ENCODE measurements at regions not wholly inside any gene's neighbourhood (a gene's known extent, or its start where the extent isn't known, plus 50 kb on each side); places are given as distances from the start of the nearest gene placed in this dataset.
"Not testable (repeated sequence)": the region's sequence is repeated elsewhere in the genome, so short reads cannot be mapped to it uniquely, and the experiment has no call there.

- Histone ChIP-seq H3K4me3 (no peak overlapping the region), H3K9me3 (replicated peaks) (0 out of 2 replicates have a peak, but pooled peaks cover 9% of the 10 kb centered on the region), H3K27me3 (replicated peaks) (no peaks in the 10 kb centered on the region), H3K36me3 (no peaks in the 10 kb centered on the region), H3K27ac (no peak overlapping the region), H3K4me1 (replicated peaks) (no peaks in the 10 kb centered on the region)
- no peak for DNase-seq (ENCODE audit: low read depth in 1 of 2, low spot score in 2 of 2)
Measured at GRCh38 chr18:38751898-38752297, 1186.3 kb upstream of the CELF4 start.

GRCh38 chr18:38751211-38751610 is 1185.6 kb upstream of the CELF4 start:
- H3K36me3 ChIP-seq, result no peaks in the 10 kb centered on the region
- DNase-seq (ENCODE audit: low read depth in 1 of 2, low spot score in 2 of 2), result no peak
- H3K4me3 ChIP-seq, result no peak overlapping the region
- H3K27ac ChIP-seq, result no peak overlapping the region
- H3K9me3 ChIP-seq (replicated peaks), result 0 out of 2 replicates have a peak, but pooled peaks cover 9% of the 10 kb centered on the region
- no peaks in the 10 kb centered on the region for H3K4me1 ChIP-seq (replicated peaks)
- no peaks in the 10 kb centered on the region for H3K27me3 ChIP-seq (replicated peaks)

- no peak for DNase-seq (ENCODE audit: low read depth in 1 of 2, low spot score in 2 of 2)
- Histone ChIP-seq H3K36me3 (no peaks in the 10 kb centered on the region), H3K4me1 (replicated peaks) (no peaks in the 10 kb centered on the region), H3K27me3 (replicated peaks) (no peaks in the 10 kb centered on the region), H3K4me3 (no peak overlapping the region), H3K27ac (no peak overlapping the region), H3K9me3 (replicated peaks) (0 out of 2 replicates have a peak, but pooled peaks cover 9% of the 10 kb centered on the region)
Measured at GRCh38 chr18:38750751-38751150, 1185.2 kb upstream of the CELF4 start.

- Histone ChIP-seq H3K9me3 (replicated peaks) (0 out of 2 replicates have a peak, but pooled peaks cover 2% of the 10 kb centered on the region), H3K27me3 (replicated peaks) (no peaks in the 10 kb centered on the region), H3K4me3 (no peak overlapping the region), H3K4me1 (replicated peaks) (no peaks in the 10 kb centered on the region), H3K36me3 (no peaks in the 10 kb centered on the region), H3K27ac (no peak overlapping the region)
- no peak for DNase-seq (ENCODE audit: low read depth in 1 of 2, low spot score in 2 of 2)
Measured at GRCh38 chr18:38747153-38747552, 1181.6 kb upstream of the CELF4 start.

- DNase-seq (ENCODE audit: low read depth in 1 of 2, low spot score in 2 of 2); H3K27ac ChIP-seq; H3K9me3 ChIP-seq (replicated peaks): not testable (repeated sequence)
Measured at GRCh38 chr18:38720181-38720580, 1154.6 kb upstream of the CELF4 start.

GRCh38 chr18:38718365-38718901 is 1152.8 kb upstream of the CELF4 start:
- Histone ChIP-seq H3K27me3 (replicated peaks) (no peaks in the 10 kb centered on the region), H3K9me3 (replicated peaks) (0 out of 2 replicates have a peak, but pooled peaks cover 3% of the 10 kb centered on the region), H3K4me3 (no peak overlapping the region), H3K36me3 (no peaks in the 10 kb centered on the region), H3K27ac (no peak overlapping the region), H3K4me1 (replicated peaks) (no peaks in the 10 kb centered on the region)
- no peak for DNase-seq (ENCODE audit: low read depth in 1 of 2, low spot score in 2 of 2)

More at GRCh38 chr18:38720181-38720580, 1154.6 kb upstream of the CELF4 start:
- H3K4me3 ChIP-seq; H3K27me3 ChIP-seq (replicated peaks); H3K4me1 ChIP-seq (replicated peaks); H3K36me3 ChIP-seq: not testable (repeated sequence)

- Histone ChIP-seq H3K27me3 (replicated peaks) (no peaks in the 10 kb centered on the region), H3K4me3 (no peak overlapping the region), H3K36me3 (no peaks in the 10 kb centered on the region), H3K4me1 (replicated peaks) (no peaks in the 10 kb centered on the region), H3K27ac (no peak overlapping the region), H3K9me3 (replicated peaks) (peaks cover 3% of the 10 kb centered on the region)
- no peak for DNase-seq (ENCODE audit: low read depth in 1 of 2, low spot score in 2 of 2)
Measured at GRCh38 chr18:38709122-38709521, 1143.5 kb upstream of the CELF4 start.

- no peak overlapping the region for H3K4me3 ChIP-seq
- H3K4me1 ChIP-seq (replicated peaks), result no peaks in the 10 kb centered on the region
- peaks cover 6% of the 10 kb centered on the region for H3K9me3 ChIP-seq (replicated peaks)
- H3K36me3 ChIP-seq, result no peaks in the 10 kb centered on the region
- no peak for DNase-seq (ENCODE audit: low read depth in 1 of 2, low spot score in 2 of 2)
- H3K27ac ChIP-seq, result no peak overlapping the region
- H3K27me3 ChIP-seq (replicated peaks), result no peaks in the 10 kb centered on the region
Measured at GRCh38 chr18:38706373-38706772, 1140.8 kb upstream of the CELF4 start.

GRCh38 chr18:38698088-38698487 is 1132.5 kb upstream of the CELF4 start:
- no peaks in the 10 kb centered on the region for H3K27me3 ChIP-seq (replicated peaks)
- DNase-seq (ENCODE audit: low read depth in 1 of 2, low spot score in 2 of 2), result no peak
- no peaks in the 10 kb centered on the region for H3K4me1 ChIP-seq (replicated peaks)
- H3K36me3 ChIP-seq, result no peaks in the 10 kb centered on the region
- no peak overlapping the region for H3K4me3 ChIP-seq
- H3K27ac ChIP-seq, result no peak overlapping the region
- H3K9me3 ChIP-seq (replicated peaks), result 0 out of 2 replicates have a peak, but pooled peaks cover 6% of the 10 kb centered on the region

- no peak for DNase-seq (ENCODE audit: low read depth in 1 of 2, low spot score in 2 of 2)
- Histone ChIP-seq H3K27ac (no peak overlapping the region), H3K4me1 (replicated peaks) (no peaks in the 10 kb centered on the region), H3K4me3 (no peak overlapping the region), H3K27me3 (replicated peaks) (no peaks in the 10 kb centered on the region), H3K36me3 (no peaks in the 10 kb centered on the region), H3K9me3 (replicated peaks) (no peaks in the 10 kb centered on the region)
Measured at GRCh38 chr18:38695559-38696280, 1130.1 kb upstream of the CELF4 start.

GRCh38 chr18:38693104-38693503 is 1127.5 kb upstream of the CELF4 start:
- Histone ChIP-seq H3K9me3 (replicated peaks) (no peaks in the 10 kb centered on the region), H3K4me3 (no peak overlapping the region), H3K36me3 (no peaks in the 10 kb centered on the region), H3K27ac (no peak overlapping the region), H3K27me3 (replicated peaks) (no peaks in the 10 kb centered on the region), H3K4me1 (replicated peaks) (no peaks in the 10 kb centered on the region)
- no peak for DNase-seq (ENCODE audit: low read depth in 1 of 2, low spot score in 2 of 2)

- Histone ChIP-seq H3K36me3 (no peaks in the 10 kb centered on the region), H3K27me3 (replicated peaks) (no peaks in the 10 kb centered on the region), H3K27ac (no peak overlapping the region), H3K9me3 (replicated peaks) (no peaks in the 10 kb centered on the region), H3K4me3 (no peak overlapping the region), H3K4me1 (replicated peaks) (no peaks in the 10 kb centered on the region)
- DNase-seq (ENCODE audit: low read depth in 1 of 2, low spot score in 2 of 2), result no peak
Measured at GRCh38 chr18:38690626-38691025, 1125.0 kb upstream of the CELF4 start.

- no peak overlapping the region for H3K4me3 ChIP-seq
- H3K27ac ChIP-seq, result no peak overlapping the region
- H3K9me3 ChIP-seq (replicated peaks), result no peaks in the 10 kb centered on the region
- H3K27me3 ChIP-seq (replicated peaks), result no peaks in the 10 kb centered on the region
- no peaks in the 10 kb centered on the region for H3K4me1 ChIP-seq (replicated peaks)
- DNase-seq (ENCODE audit: low read depth in 1 of 2, low spot score in 2 of 2), result no peak
- no peaks in the 10 kb centered on the region for H3K36me3 ChIP-seq
Measured at GRCh38 chr18:38688416-38688815, 1122.8 kb upstream of the CELF4 start.

- H3K4me3 ChIP-seq, result no peak overlapping the region
- no peaks in the 10 kb centered on the region for H3K27me3 ChIP-seq (replicated peaks)
- H3K4me1 ChIP-seq (replicated peaks), result no peaks in the 10 kb centered on the region
- no peak overlapping the region for H3K27ac ChIP-seq
- no peaks in the 10 kb centered on the region; the same call in 1 of the 2 replicates for H3K9me3 ChIP-seq (replicated peaks)
- no peaks in the 10 kb centered on the region for H3K36me3 ChIP-seq
- DNase-seq (ENCODE audit: low read depth in 1 of 2, low spot score in 2 of 2), result no peak
Measured at GRCh38 chr18:38670486-38670885, 1104.9 kb upstream of the CELF4 start.
